ENCODE measurements at regions not wholly inside any gene's neighbourhood (a gene's known extent, or its start where the extent isn't known, plus 50 kb on each side); places are given as distances from the start of the nearest gene placed in this dataset.

- Histone ChIP-seq H3K4ac (ENCODE audit: low read depth, low read length) (no peak overlapping the region), H3K56ac (ENCODE audit: extremely low read depth, insufficient read depth, low read length) (no peak overlapping the region), H4K8ac (ENCODE audit: low read depth in 2 of 2, low read length in 2 of 2) (no peak overlapping the region), H3K27me3 (ENCODE audit: control insufficient read depth, insufficient read depth, low read length) (no peaks in the 10 kb centered on the region), H3K9ac (ENCODE audit: low read depth, low read length) (no peak overlapping the region), H2AK9ac (replicated peaks; ENCODE audit: low read depth, low read length, poor library complexity) (no peak overlapping the region), H4K91ac (ENCODE audit: insufficient read depth, low read depth, low read length) (no peak overlapping the region), H4K5ac (ENCODE audit: low read depth, low read length) (no peak overlapping the region), H3K9me1 (ENCODE audit: insufficient read depth, low read length) (no peaks in the 10 kb centered on the region), H3K27ac (ENCODE audit: insufficient read depth, low read length) (no peak overlapping the region), H2BK5ac (ENCODE audit: low read depth, low read length, poor library complexity, severe bottlenecking) (no peak overlapping the region), H3K4me1 (ENCODE audit: control insufficient read depth, insufficient read depth, low read length) (no peaks in the 10 kb centered on the region), H3K4me2 (ENCODE audit: low read depth, low read length) (no peak overlapping the region), H2BK120ac (ENCODE audit: low read depth, low read length) (no peak overlapping the region), H4K20me1 (ENCODE audit: insufficient read depth, low read length) (no peaks in the 10 kb centered on the region), H3K4me3 (ENCODE audit: insufficient read depth, low read depth, low read length) (no peak overlapping the region), H3K18ac (ENCODE audit: low read depth, low read length) (no peak overlapping the region), H2AK5ac (ENCODE audit: low read depth, low read length) (no peak overlapping the region), H2BK15ac (ENCODE audit: low read depth, low read length) (no peak overlapping the region), H2AFZ (replicated peaks; ENCODE audit: low read length, poor library complexity) (no peak overlapping the region), H3K79me1 (ENCODE audit: low read depth in 1 of 2, low read length in 2 of 2) (no peaks in the 10 kb centered on the region), H3K23ac (ENCODE audit: low read depth, low read length) (no peak overlapping the region), H3K14ac (replicated peaks; ENCODE audit: low read depth, low read length) (no peak overlapping the region), H3K36me3 (ENCODE audit: control insufficient read depth, insufficient read depth, low read length) (no peaks in the 10 kb centered on the region), H3K9me3 (ENCODE audit: control insufficient read depth, insufficient read depth, low read length) (peaks cover 7% of the 10 kb centered on the region), H2BK20ac (ENCODE audit: low read depth, low read length) (no peak overlapping the region)
- CTCF ChIA-PET = no interaction called here
- DNase-seq (no peak), ATAC-seq (ENCODE audit: low read depth) (no peak)
- TF ChIP-seq SMC3 (IDR thresholded peaks at IDR 0.05; ENCODE audit: low read depth, low read length) (no peak), USF2 (IDR thresholded peaks at IDR 0.05; ENCODE audit: low read depth, low read length) (no peak), CEBPB (IDR thresholded peaks at IDR 0.05; ENCODE audit: low read depth, low read length) (no peak), BHLHE40 (IDR thresholded peaks at IDR 0.05; ENCODE audit: low read depth, low read length) (no peak), POLR2A (IDR thresholded peaks at IDR 0.05; ENCODE audit: low read depth, low read length) (no peak), RFX5 (IDR thresholded peaks at IDR 0.05; ENCODE audit: low read depth, low read length) (no peak), RCOR1 (IDR thresholded peaks at IDR 0.05; ENCODE audit: insufficient replicate concordance, low read length) (no peak), RAD21 (IDR thresholded peaks at IDR 0.05; ENCODE audit: low read length) (no peak), CHD1 (IDR thresholded peaks at IDR 0.05; ENCODE audit: low read depth, low read length) (no peak), NFE2L2 (IDR thresholded peaks at IDR 0.05; ENCODE audit: low read depth, low read length) (no peak), FOS (IDR thresholded peaks at IDR 0.05; ENCODE audit: low read depth, low read length) (no peak), ELK1 (IDR thresholded peaks at IDR 0.05; ENCODE audit: borderline replicate concordance, low read depth, low read length) (no peak), MAZ (IDR thresholded peaks at IDR 0.05; ENCODE audit: borderline replicate concordance, low read depth, low read length) (no peak), MXI1 (IDR thresholded peaks at IDR 0.05; ENCODE audit: borderline replicate concordance, low read depth, low read length) (no peak), CTCF (conservative IDR thresholded peaks at IDR 0.05; ENCODE audit: low read depth, low read length) (no peak), MAFK (IDR thresholded peaks at IDR 0.05; ENCODE audit: low read depth, low read length) (no peak)
- no CpG with 5 or more reads among the region's 1 CpG for WGBS, 2 experiments (ENCODE audit: extremely low coverage in 2 of 2, insufficient read length in 1 of 2)
- in situ Hi-C loops (cut with MboI; ENCODE audit: low sequenced_read_pairs) = no loop called here
- dilution Hi-C loops (cut with HindIII; ENCODE audit: low sequenced_read_pairs, unreplicated experiment) = no loop called here
- intact Hi-C loops (cut with micrococcal nuclease) = no loop called here
- no TSS peak for BruUV-seq (replicated peaks)
- POLR2A ChIA-PET (ENCODE audit: unreplicated experiment) = no interaction called here
Measured at GRCh38 chr3:20316238-20316637, 130.2 kb upstream of the SGO1 start.
